CD14-positive monocyte (primary cell): ENCODE measurements at regions not wholly inside any gene's neighbourhood (a gene's known extent, or its start where the extent isn't known, plus 50 kb on each side); places are given as distances from the start of the nearest gene placed in this dataset.

ENCODE experiments used
- DNase-seq, 3 donors: peaks; one replicate each; pipeline ENCODE4 v3.0.0-alpha.2; 2011 to 2022
- H2AFZ ChIP-seq: 2 replicates; pipeline ENCODE4 v1.6.0; 2012; ENCODE audit warnings: mild to moderate bottlenecking, low read depth, low read length, inconsistent platforms; ENCODE audit not compliant: insufficient read depth, poor library complexity, severe bottlenecking
- H3K27ac ChIP-seq, 2 donors: 1 replicate in 1 of 2; 2 replicates in 1 of 2; pipeline ENCODE4 v1.5.1; 2012 to 2013; ENCODE audit warnings: low read length in 2 of 2, control low read depth in 1 of 2, inconsistent platforms in 1 of 2, low read depth in 1 of 2, mild to moderate bottlenecking in 1 of 2
- H3K27me3 ChIP-seq, 2 donors: one replicate each; pipeline versions ENCODE4 v1.6.0 to v1.6.1; 2011 to 2013; ENCODE audit warnings: low read length in 2 of 2; ENCODE audit not compliant: control insufficient read depth in 2 of 2, insufficient read depth in 2 of 2
- H3K36me3 ChIP-seq, 2 donors: replicated peaks in 1 of 2; 1 replicate in 1 of 2; 2 replicates in 1 of 2; pipeline versions ENCODE4 v1.5.1 to v1.6.1; 2012 to 2013; ENCODE audit warnings: low read length in 2 of 2, control low read depth in 1 of 2, inconsistent platforms in 1 of 2, mild to moderate bottlenecking in 1 of 2; ENCODE audit not compliant: insufficient read depth in 2 of 2, control insufficient read depth in 1 of 2
- H3K4me1 ChIP-seq, 2 donors: 1 replicate in 1 of 2; 2 replicates in 1 of 2; pipeline versions ENCODE4 v1.5.1 to v1.6.1; 2012 to 2013; ENCODE audit warnings: low read length in 2 of 2, control low read depth in 1 of 2, inconsistent platforms in 1 of 2, mild to moderate bottlenecking in 1 of 2, moderate library complexity in 1 of 2; ENCODE audit not compliant: insufficient read depth in 2 of 2, control insufficient read depth in 1 of 2
- H3K4me2 ChIP-seq: replicated peaks from 2 replicates; pipeline ENCODE3; 2012; ENCODE audit warnings: low read length, moderate library complexity, mild to moderate bottlenecking; ENCODE audit not compliant: poor library complexity, severe bottlenecking; ENCODE audit errors: extremely low read depth
- H3K4me3 ChIP-seq, 3 experiments: fragments of 200-600 bp in 1 of 3; sonication (generic) in 1 of 3; replicated peaks in 1 of 3; 1 replicate in 2 of 3; 2 replicates in 1 of 3; pipeline ENCODE4 v1.5.1; 2011 to 2013; ENCODE audit warnings: low read length in 3 of 3, mild to moderate bottlenecking in 3 of 3, control low read depth in 2 of 3, low read depth in 2 of 3, inconsistent platforms in 1 of 3, moderate library complexity in 1 of 3
- H3K79me2 ChIP-seq: 2 replicates; pipeline ENCODE4 v1.6.0; 2012; ENCODE audit warnings: mild to moderate bottlenecking, control low read depth, inconsistent platforms, low read length, moderate library complexity; ENCODE audit not compliant: insufficient read depth
- H3K9ac ChIP-seq: 2 replicates; pipeline ENCODE4 v1.6.0; 2017; ENCODE audit warnings: low read length, mild to moderate bottlenecking; ENCODE audit not compliant: insufficient read depth, poor library complexity, severe bottlenecking
- H3K9me3 ChIP-seq, 2 donors: replicated peaks in 1 of 2; 1 replicate in 1 of 2; 2 replicates in 1 of 2; pipeline versions ENCODE4 v1.5.1 to v1.6.1; 2012 to 2013; ENCODE audit warnings: low read length in 2 of 2, control low read depth in 1 of 2; ENCODE audit not compliant: control insufficient read depth in 1 of 2, insufficient read depth in 1 of 2
- H4K20me1 ChIP-seq: 2 replicates; pipeline ENCODE4 v1.6.0; 2012; ENCODE audit warnings: mild to moderate bottlenecking, low read length, control low read depth, moderate library complexity; ENCODE audit not compliant: insufficient read depth
- H3K27ac Mint-ChIP-seq, 7 donors: one replicate each; pipeline ENCODE4 v1.8.0; 2020; ENCODE audit warnings: mild to moderate bottlenecking in 7 of 7, mixed read lengths in 7 of 7, moderate library complexity in 6 of 7, inconsistent platforms in 2 of 7
- H3K27me3 Mint-ChIP-seq, 3 donors: one replicate each; pipeline ENCODE4 v1.8.0; 2021 to 2022; ENCODE audit warnings: low read depth in 3 of 3, mild to moderate bottlenecking in 3 of 3, mixed read lengths in 3 of 3, moderate library complexity in 3 of 3, inconsistent platforms in 1 of 3
- H3K36me3 Mint-ChIP-seq, 2 donors: one replicate each; pipeline ENCODE4 v1.8.0; 2020; ENCODE audit warnings: mixed read lengths in 2 of 2, inconsistent platforms in 1 of 2, mild to moderate bottlenecking in 1 of 2
- H3K4me1 Mint-ChIP-seq: one replicate; pipeline ENCODE4 v1.8.0; 2020; ENCODE audit warnings: mild to moderate bottlenecking, mixed read lengths
- H3K4me3 Mint-ChIP-seq, 2 donors: one replicate each; pipeline ENCODE4 v1.8.0; 2020; ENCODE audit warnings: mild to moderate bottlenecking in 2 of 2, mixed read lengths in 2 of 2, moderate library complexity in 1 of 2
- H3K9me3 Mint-ChIP-seq, 7 donors: one replicate each; pipeline ENCODE4 v1.8.0; 2020 to 2022; ENCODE audit warnings: mixed read lengths in 7 of 7, mild to moderate bottlenecking in 6 of 7, moderate library complexity in 6 of 7, inconsistent platforms in 2 of 7
- CTCF ChIP-seq: fragments of 200-600 bp; IDR thresholded peaks from one replicate; pipeline ENCODE4 v1.8.0; 2022; ENCODE audit warnings: antibody characterized with exemption, mild to moderate bottlenecking
- WGBS: methylation state at CpG from one replicate; pipeline ENCODE4 v1.1.5; 2013; ENCODE audit warnings: missing lambda C conversion rate; ENCODE audit not compliant: insufficient coverage; 5-methylcytosine and 5-hydroxymethylcytosine counted together
- intact Hi-C, 2 donors: fragments of 100-400 bp; cut with micrococcal nuclease; formaldehyde crosslinking; loops; one replicate each; pipeline versions ENCODE4 v1.15.0 to v1.15.1; 2023

GRCh38 chr2:12176623-12177454 is 430.4 kb downstream of the LPIN1 start:
- no peaks in the 10 kb centered on the region for H3K4me1 ChIP-seq
- H3K27ac ChIP-seq: no peak overlapping the region
- no peak overlapping the region for H2AFZ ChIP-seq
- intact Hi-C loops: no loop called here
- peaks cover 10 to 16% (median 10%) of the 10 kb centered on the region in 3 donors for H3K27me3 Mint-ChIP-seq
- no peak overlapping the region for H3K4me3 Mint-ChIP-seq
- no peak overlapping the region for H3K4me2 ChIP-seq
- H3K27me3 ChIP-seq: no peaks in the 10 kb centered on the region
- H3K4me3 ChIP-seq: no peak overlapping the region
- H3K36me3 ChIP-seq: no peaks in the 10 kb centered on the region
- peaks cover 0 to 2% of the 10 kb centered on the region in 2 donors for H3K36me3 Mint-ChIP-seq
- no peak overlapping the region for H3K9ac ChIP-seq
- H3K9me3 ChIP-seq: no peaks in the 10 kb centered on the region
- 0% methylated on average over 5 of the region's 9 CpGs for WGBS
- H3K27ac Mint-ChIP-seq: peak overlapping the region in 5 of 7 donors; percentile 5 to 85 (median 66)
- H3K4me1 Mint-ChIP-seq: peaks cover 28% of the 10 kb centered on the region
- no peak for TF ChIP-seq CTCF
- no peaks in the 10 kb centered on the region for H3K9me3 Mint-ChIP-seq
- H3K79me2 ChIP-seq: no peaks in the 10 kb centered on the region
- DNase-seq: peak; percentile 68 to 79 (median 76)
- H4K20me1 ChIP-seq: no peaks in the 10 kb centered on the region

GRCh38 chr2:12177455-12178288 is 431.2 kb downstream of the LPIN1 start:
- Histone ChIP-seq H3K79me2 (no peaks in the 10 kb centered on the region), H3K36me3 (no peaks in the 10 kb centered on the region), H4K20me1 (no peaks in the 10 kb centered on the region), H3K9me3 (no peaks in the 10 kb centered on the region), H3K27me3 (no peaks in the 10 kb centered on the region), H3K4me3 (no peak overlapping the region), H3K9ac (no peak overlapping the region), H3K4me2 (no peak overlapping the region), H3K4me1 (no peaks in the 10 kb centered on the region), H3K27ac (no peak overlapping the region), H2AFZ (no peak overlapping the region)
- TF ChIP-seq CTCF: no peak
- no peak for DNase-seq
- Mint-ChIP-seq H3K36me3 (peaks cover 0 to 2% of the 10 kb centered on the region in 2 donors), H3K9me3 (no peaks in the 10 kb centered on the region), H3K27me3 (peaks cover 7 to 16% (median 10%) of the 10 kb centered on the region in 3 donors), H3K4me1 (peaks cover 28% of the 10 kb centered on the region), H3K4me3 (no peak overlapping the region), H3K27ac (peak overlapping the region in 3 of 7 donors; percentile 59 to 85 (median 73))
- intact Hi-C loops: no loop called here
- 0% methylated on average over 1 of the region's 4 CpGs for WGBS
